Inflammatory macrophage treated with lipopolysaccharide for 4 hours (primary cell): ENCODE measurements at regions not wholly inside any gene's neighbourhood (a gene's known extent, or its start where the extent isn't known, plus 50 kb on each side); places are given as distances from the start of the nearest gene placed in this dataset.

ENCODE experiments used
- DNase-seq: peaks from one replicate; pipeline ENCODE4 v3.0.0-alpha.2; 2020

- DNase-seq, result peak; percentile 56
Observed at GRCh38 chr5:175765858-175766257, 105.5 kb upstream of the CPLX2 start.

- no peak for DNase-seq
Observed at GRCh38 chr5:175766963-175767362, 104.4 kb upstream of the CPLX2 start.

- no peak for DNase-seq
Observed at GRCh38 chr5:175772747-175773533, 98.4 kb upstream of the CPLX2 start.

DNA sequence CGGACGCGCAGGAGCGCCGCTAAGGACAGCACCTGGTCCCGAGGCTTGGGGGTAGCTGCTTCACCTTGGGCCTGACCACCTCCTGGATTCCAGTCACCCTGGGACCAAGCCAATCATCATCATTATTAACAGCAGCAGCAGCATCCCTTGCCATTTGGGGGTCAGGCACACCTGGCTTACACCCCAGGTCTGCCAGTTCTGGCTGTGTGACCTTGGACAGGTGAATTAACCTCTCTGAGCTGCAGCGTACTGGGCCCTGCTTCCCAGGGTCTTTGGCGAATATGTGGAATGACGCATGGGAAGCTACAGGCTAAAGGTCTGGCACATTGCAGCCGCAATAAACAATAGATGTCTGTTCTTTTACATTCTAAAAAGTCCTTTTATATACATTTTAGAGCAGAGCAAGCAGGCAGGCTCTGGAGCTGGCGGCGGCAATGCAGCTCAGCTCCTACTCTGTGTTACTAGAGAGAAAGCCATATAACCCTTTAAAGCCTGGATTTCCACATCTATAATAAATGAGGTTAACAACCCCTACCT, 97.8 kb upstream of the CPLX2 start:
- no peak for DNase-seq

- DNase-seq, result no peak
Observed at GRCh38 chr5:175775416-175775815, 96.0 kb upstream of the CPLX2 start.

- no peak for DNase-seq
Observed at GRCh38 chr5:175778951-175779503, 92.4 kb upstream of the CPLX2 start.

- no peak for DNase-seq
Observed at GRCh38 chr5:175783739-175784138, 87.6 kb upstream of the CPLX2 start.

DNA sequence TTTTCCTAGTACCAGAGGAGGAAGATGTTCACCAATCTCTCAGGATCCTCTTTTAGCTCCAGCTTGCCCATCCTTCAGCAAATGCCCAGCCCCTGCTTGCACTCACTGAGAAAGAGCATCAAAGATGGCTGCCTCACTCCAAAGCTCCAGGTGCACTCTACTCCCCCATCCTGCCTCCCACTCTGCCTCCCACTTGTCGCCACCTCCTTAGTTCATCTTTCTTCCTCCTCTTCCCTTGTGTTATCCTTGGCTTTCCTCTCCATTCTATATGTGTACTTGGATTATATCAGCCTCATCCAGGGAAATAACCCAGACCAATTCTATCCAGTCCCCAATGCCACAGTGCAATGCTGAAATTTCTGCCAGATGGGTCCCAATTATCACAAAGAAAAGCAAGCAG, 87.1 kb upstream of the CPLX2 start:
- DNase-seq, result no peak

- no peak for DNase-seq
Observed at GRCh38 chr5:175785681-175786080, 85.7 kb upstream of the CPLX2 start.

- DNase-seq, result no peak
Observed at GRCh38 chr5:175788155-175788787, 83.1 kb upstream of the CPLX2 start.

DNA sequence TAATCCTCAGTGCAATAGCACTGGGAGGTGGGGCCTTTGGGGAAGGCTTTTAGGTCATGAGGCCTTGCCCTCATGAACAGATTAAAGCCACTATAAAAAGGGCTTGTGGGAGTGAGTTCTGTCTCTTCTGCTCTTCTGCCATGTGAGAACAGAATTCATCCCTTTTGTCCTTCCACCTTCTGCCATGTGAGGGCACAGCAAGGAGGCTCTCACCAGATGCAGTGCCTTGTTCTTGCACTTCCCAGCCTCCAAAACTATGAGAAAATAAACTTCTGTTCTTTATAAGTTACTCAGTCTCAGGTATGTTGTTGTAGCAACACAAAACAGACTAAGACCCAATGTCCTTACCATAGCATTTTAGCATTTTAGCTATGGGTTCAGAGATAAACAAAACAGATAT, 81.7 kb upstream of the CPLX2 start:
- no peak for DNase-seq

- no peak for DNase-seq
Observed at GRCh38 chr5:175790796-175791195, 80.6 kb upstream of the CPLX2 start.

DNA sequence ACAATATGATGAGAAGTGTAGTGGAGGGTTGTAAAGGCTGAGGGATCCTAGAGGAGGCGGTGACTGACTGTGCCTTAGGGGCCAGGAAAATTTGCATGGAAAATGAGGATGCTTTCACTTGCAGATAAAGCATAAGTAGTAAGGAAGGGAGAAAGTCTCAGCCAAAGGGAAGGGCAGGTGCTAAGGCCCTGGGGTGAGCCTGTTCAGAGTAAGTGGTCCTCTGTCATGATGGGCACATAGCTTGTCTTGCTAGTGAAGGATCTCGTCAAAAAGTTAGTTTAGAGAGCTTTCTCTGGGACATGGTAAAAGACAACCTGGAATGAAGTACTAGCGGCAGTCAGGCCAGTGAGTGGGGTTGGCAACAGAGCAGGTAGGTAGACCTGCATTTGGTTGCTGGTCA, 75.4 kb upstream of the CPLX2 start:
- no peak for DNase-seq

DNA sequence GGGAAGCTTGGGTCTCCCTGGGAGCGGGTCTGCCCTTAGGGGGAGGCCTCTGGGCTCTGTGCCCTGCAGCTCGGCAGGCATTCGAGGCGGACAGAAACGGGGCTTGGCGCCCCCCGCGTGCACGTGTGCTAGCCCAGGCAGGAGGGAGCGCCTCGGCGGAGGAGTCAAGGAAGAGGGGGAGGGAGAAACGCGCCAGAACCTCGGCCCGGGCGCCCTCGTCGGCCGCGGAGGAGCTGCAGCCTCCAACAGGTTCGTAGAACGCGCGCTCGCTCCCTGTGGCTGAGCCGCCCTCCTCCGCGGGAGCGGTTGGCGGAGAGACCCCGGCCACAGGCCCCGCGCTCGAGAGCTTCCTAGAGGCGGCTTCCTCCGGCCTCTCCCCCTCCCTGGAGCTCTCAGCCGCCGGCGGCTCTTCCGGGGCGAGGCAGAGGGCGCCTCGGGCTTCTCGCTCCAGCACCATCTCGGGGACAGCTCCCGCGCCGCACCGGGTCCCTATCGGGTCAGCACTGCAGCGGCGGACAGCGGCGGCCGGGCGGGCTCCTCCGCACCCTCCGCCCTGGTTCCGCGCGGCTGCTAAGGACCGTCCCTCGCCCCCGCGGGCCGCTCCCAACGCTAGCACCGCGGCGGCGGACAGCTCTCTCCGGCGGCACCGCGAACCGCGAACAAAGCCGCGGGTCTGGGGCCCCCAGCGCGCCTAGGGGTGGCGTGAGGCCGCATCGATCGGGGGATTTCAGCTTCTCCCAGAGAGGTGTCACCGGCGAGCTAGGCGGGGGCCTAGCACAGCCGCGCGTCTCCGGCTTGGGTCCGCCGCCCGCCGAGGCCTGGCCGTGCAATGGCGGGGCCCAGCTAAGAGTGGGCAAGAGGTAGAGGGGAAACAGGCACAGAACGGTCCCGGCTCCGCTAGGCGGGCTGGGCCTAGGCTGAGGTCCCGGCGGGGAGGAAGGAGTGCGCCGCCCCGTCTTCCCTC, 74.6 kb upstream of the CPLX2 start:
- DNase-seq, result peak; percentile 52

GRCh38 chr5:175797521-175798038, 73.8 kb upstream of the CPLX2 start:
- DNase-seq, result no peak

GRCh38 chr5:175798626-175799025, 72.8 kb upstream of the CPLX2 start:
- no peak for DNase-seq

DNA sequence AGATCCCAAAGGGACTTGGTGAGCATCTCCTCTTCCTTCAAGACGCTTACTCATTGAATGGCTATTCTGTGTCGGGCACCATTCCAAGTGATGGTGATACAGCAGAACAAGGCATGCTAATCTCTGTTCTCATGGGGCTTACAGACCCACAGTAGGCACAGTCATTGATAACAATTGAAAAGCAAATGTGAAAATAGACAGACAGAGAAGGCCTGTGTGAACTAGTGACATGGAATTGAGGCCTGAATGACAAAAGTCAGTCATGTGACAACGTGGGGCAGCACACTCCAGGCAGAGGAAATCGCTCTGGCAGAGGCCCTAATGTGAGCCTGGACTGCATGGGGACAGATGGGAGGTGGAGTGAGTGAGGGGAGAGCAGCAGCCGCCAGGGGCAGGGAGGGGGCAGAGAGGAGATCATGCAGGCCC, 70.7 kb upstream of the CPLX2 start:
- DNase-seq, result no peak

GRCh38 chr5:175802361-175802760, 69.0 kb upstream of the CPLX2 start:
- no peak for DNase-seq

DNA sequence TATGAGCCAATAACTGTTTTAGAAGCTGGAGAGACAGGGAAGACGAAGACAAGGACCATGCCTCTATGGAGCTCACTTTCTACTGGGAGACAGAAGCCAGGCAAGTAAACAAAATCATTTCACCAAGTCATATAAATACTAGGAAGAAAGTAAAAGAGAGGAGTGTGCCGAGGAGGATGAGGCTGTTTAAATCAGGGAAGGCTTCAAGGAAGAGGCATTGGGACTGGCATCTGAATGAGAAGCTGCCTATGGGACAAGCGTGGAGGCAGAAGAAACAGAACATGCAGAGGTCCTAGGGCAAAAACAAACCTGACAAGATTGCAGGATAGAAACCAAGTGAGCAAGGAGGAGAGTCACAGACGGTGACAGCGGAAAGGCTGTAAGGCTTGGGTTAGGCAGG, 68.1 kb upstream of the CPLX2 start:
- no peak for DNase-seq

- no peak for DNase-seq
Observed at GRCh38 chr5:175803736-175804454, 67.5 kb upstream of the CPLX2 start.

- DNase-seq, result no peak
Observed at GRCh38 chr5:175805256-175806011, 65.9 kb upstream of the CPLX2 start.
